Heart right ventricle (tissue), 16 donors: ENCODE measurements at regions not wholly inside any gene's neighbourhood (a gene's known extent, or its start where the extent isn't known, plus 50 kb on each side); places are given as distances from the start of the nearest gene placed in this dataset.
"Not testable (repeated sequence)": the region's sequence is repeated elsewhere in the genome, so short reads cannot be mapped to it uniquely, and the experiment has no call there.

ENCODE experiments used
- ATAC-seq, 8 donors: fragments of 200-7000 bp; cut with Tn5 transposase; one replicate each; pipeline ENCODE4 v1.9.1; 2020; ENCODE audit warnings: mild to moderate bottlenecking in 8 of 8, moderate library complexity in 8 of 8, moderate number of reproducible peaks in 1 of 8
- DNase-seq, 2 donors: peaks; one replicate each; pipeline ENCODE4 v3.0.0-alpha.2; 2020
- H3K27ac ChIP-seq, 10 donors: fragments of 200-600 bp; sonication (generic) in 2 of 10; one replicate each; pipeline versions ENCODE4 v1.5.0 to v1.8.0; 2020 to 2022; ENCODE audit warnings: mild to moderate bottlenecking in 3 of 10
- H3K27me3 ChIP-seq, 7 donors: fragments of 200-600 bp; one replicate each; pipeline ENCODE4 v1.8.0; 2021 to 2022; ENCODE audit warnings: mild to moderate bottlenecking in 2 of 7
- H3K36me3 ChIP-seq, 9 donors: fragments of 200-600 bp; sonication (generic) in 1 of 9; one replicate each; pipeline versions ENCODE4 v1.5.0 to v1.8.0; 2020 to 2022; ENCODE audit warnings: mild to moderate bottlenecking in 2 of 9
- H3K4me1 ChIP-seq, 9 donors: fragments of 200-600 bp; sonication (generic) in 1 of 9; one replicate each; pipeline versions ENCODE4 v1.5.0 to v1.8.0; 2020 to 2022; ENCODE audit warnings: mild to moderate bottlenecking in 4 of 9
- H3K4me3 ChIP-seq, 10 donors: fragments of 200-600 bp; sonication (generic) in 2 of 10; one replicate each; pipeline versions ENCODE4 v1.5.0 to v1.8.0; 2020 to 2022; ENCODE audit warnings: mild to moderate bottlenecking in 7 of 10, moderate library complexity in 2 of 10
- H3K9me3 ChIP-seq, 11 donors: fragments of 200-600 bp in 10 of 11; sonication (generic) in 2 of 11; one replicate each; pipeline versions ENCODE4 v1.5.0 to v1.8.0; 2013 to 2022; ENCODE audit warnings: mild to moderate bottlenecking in 2 of 11, control low read depth in 1 of 11, moderate library complexity in 1 of 11
- WGBS, 2 donors: extraction: QIAGEN DNeasy Blood & Tissue Kit; methylation state at CpG; one replicate each; pipeline ENCODE4 v1.1.7; 2013; ENCODE audit warnings: inconsistent platforms in 1 of 2; 5-methylcytosine and 5-hydroxymethylcytosine counted together
- intact Hi-C, 10 donors: fragments of 100-400 bp; cut with DNase I; formaldehyde crosslinking; loops; one replicate each; pipeline versions ENCODE4 v1.11.1 to v1.14.2; 2022
- donor health status: Arrhythmogenic right ventricular cardiomyopathy.
- donor health status: ischemic (EF 13 %, LVEDD 7.1; RV severe dilation, severe dysfunction).
- donor health status: healthy with polysubstance abuse.
- donor health status: DM: no; HTN: yes; CAD: no.
- donor health status: DM: no; HTN: no; CAD: no.
- donor health status: ischemic (EF 25% LVEDD 6.9; RV normal size, moderate dysfunction).
- donor health status: ischemic (EF 25% LVEDD 5.7; RV mildly dilated, moderate dysfunction).
- donor health status: healthy.
- donor health status: DM: yes; HTN: yes; CAD: no.
- donor health status: Ischemic cardiomyopathy.
- donor health status: ischemic (EF 35%, LVEDD 5.7; RV mildly dilated, moderate dysfunction).
- donor health status: nonischemic (EF 11% LVEDD 7.7; RV severe dilation, severe dysfunction).
- donor health status: DM: yes; HTN: yes; CAD: no.
- donor health status: PGD.
- donor health status: ischemic (EF 29% LVEDD 5.4; RV normal size, mild dysfunction).
- donor health status: nonischemic (EF 23%, LVEDD 6.1; RV moderate dilation, normal function).

DNA sequence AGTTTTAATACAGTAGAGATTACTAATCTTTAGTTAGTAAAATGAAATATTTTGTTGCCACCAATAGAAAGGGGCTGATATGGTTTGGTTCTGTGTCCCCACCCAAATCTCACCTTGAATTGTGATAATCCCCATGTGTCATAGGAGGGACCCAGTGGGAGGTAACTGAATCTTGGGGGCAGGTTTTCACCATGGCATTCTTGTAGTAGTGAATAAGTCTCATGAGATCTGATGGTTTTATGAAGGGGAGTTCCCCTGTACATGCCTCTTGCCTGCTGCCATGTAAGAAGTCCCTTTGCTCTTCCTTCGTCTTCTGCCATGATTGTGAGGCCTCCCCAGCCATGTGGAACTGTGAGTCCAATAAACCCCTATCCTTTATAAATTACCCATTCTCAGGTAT, 285.9 kb downstream of the BCL2L11 start:
- H3K27me3 ChIP-seq, intact Hi-C loops, ATAC-seq, H3K36me3 ChIP-seq, DNase-seq, H3K4me3 ChIP-seq, H3K27ac ChIP-seq, H3K4me1 ChIP-seq, H3K9me3 ChIP-seq: not testable (repeated sequence)
- no CpG with 5 or more reads among the region's 1 CpG for WGBS, 2 donors

DNA sequence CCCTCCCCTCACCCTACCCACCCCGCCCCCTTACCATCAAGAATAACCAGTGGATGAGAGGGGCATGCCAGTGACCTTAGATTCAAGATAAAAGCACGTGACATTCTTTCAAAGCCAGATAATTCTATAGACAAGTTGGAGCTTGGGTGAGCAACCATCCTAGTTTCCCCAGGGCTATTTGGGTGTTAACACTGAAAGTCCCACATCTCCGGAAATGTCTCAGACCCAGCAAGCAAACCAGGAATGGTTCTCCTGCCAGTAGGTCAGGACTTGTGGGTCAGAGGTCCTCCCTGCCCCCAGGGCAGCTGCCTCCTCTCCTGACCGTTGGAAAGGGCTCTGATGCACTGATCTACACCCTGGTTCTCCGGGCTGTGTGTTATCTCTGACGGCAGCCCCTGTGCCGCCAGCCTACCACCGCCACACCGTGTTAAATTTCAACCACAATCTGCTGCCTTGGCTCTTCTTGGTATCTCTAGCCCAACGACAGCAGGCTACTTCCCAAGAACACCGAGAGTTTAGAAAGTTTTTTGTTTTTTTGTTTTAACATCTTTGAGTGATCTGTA, 287.0 kb downstream of the BCL2L11 start:
- H3K27me3 ChIP-seq, intact Hi-C loops, DNase-seq, H3K9me3 ChIP-seq, H3K36me3 ChIP-seq, H3K4me1 ChIP-seq, H3K4me3 ChIP-seq, H3K27ac ChIP-seq, ATAC-seq: not testable (repeated sequence)
- 58% methylated on average over 3 of the region's 11 CpGs; no CpG with 5 or more reads in 1 of the 2 donors for WGBS, 2 donors

DNA sequence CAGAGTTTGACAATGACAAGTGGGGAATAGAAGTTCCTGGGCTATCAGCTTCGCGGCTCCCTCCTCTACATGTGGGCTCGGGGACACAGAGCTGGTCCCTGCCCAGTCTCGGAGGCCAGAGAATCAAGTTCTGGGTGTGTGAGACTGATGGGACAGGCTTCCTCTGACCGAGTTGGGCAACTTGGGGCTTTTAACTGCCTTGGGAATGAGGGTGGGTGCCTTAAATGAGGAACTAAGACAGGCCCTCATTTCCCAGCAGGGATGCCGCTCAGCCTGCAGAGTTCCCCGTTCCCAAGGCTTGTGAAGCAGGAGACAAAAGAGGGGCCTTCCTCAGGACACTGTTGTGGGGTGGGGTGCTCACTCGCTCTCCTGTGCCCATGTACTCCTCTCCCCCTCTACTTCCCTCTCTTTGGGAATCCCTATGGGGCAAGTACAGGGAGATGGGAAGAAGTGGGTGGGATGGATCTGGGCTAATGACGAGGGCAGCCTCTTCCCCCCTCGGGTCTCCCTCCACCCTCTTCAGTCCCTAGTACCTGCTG, 290.2 kb downstream of the BCL2L11 start:
- H3K27me3 ChIP-seq, H3K36me3 ChIP-seq, H3K4me1 ChIP-seq, intact Hi-C loops, DNase-seq, H3K9me3 ChIP-seq, H3K4me3 ChIP-seq, H3K27ac ChIP-seq: not testable (repeated sequence)
- 83 to 100% methylated on average over 3 of the region's 10 CpGs for WGBS, 2 donors
- peak in 4 of 8 donors; percentile 26 to 58 (median 30) for ATAC-seq

DNA sequence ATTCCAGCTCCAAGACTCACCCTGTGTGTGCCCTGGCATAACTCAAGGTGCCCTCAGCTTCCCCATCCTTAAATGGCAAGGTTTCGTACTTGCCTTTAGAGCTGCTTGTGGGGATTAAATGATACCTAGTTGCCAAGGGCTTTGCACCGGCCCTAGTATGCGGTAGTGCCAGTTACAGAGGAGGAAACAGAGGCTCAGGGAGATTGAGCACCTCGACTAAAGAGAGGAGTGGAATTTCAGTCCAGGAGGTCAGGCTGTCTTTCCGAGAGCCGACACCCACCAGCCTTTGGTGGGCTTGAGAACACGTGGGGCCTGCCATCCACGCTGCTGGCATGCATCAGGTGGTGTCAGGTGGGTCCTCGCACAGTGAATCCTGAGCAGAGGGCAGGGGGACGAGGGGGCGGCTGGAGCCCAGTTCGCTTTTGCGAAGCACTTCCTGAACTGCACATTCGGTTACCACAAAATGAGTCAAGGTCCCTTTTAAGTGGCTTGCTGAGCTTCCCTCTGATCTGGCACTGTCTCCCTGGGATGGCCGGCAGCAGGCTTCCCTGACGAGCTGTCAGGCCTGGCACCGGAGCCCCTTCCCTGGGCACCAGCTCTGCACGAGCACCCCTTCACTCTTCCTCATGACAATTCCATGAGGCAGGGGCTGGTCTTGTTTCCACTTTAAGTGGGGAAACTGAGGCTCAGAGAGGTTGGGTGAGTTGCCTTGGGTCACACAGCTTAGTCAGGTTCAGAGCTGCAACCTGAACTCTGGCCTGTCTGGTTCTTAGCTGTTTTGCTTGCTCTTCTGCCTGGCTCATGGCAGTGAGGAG, 291.4 kb downstream of the BCL2L11 start:
- ATAC-seq, H3K27me3 ChIP-seq, H3K9me3 ChIP-seq, H3K4me1 ChIP-seq, H3K4me3 ChIP-seq, DNase-seq, intact Hi-C loops, H3K27ac ChIP-seq, H3K36me3 ChIP-seq: not testable (repeated sequence)
- 86 to 91% methylated on average over 11 to 12 of the region's 18 CpGs for WGBS, 2 donors

DNA sequence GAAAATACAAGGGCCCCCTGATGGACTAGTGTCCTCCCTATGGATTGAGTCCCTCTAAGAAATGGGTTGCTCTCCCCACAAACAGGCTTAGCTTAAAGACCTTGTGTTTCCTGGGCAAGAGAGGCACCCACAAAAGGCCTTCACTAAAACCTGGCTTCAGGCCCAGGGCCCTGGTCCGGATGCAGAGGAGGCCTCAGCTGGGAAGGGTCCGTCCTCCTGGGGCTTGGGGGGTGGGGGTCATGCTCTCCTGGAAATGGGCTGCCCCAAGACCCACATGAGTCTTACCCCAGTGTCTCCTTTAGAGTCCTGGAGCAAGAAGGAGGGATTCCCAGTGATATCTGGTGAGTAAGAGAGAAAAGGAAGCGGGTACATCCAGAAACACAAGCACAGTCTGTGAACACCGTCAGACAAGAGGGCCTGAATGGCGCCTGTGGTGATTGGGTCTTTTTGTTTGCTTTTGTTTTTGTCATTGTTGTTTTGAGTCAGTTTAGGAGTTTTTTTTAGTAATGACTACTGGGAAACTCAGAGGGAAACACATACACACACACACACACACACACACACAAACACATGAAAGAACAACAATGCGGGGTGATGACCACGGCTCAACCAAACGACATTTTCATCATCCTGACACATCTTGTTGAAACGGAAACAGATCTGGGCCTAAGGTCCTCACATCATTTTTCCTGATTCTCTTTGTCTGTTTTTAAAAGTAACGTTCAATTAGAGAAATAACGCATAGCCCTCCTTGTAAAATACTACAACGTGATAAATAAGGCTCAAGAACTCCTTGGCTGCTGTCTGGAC, 292.3 kb downstream of the BCL2L11 start:
- H3K4me3 ChIP-seq, intact Hi-C loops, H3K4me1 ChIP-seq, H3K27ac ChIP-seq, H3K36me3 ChIP-seq, ATAC-seq, H3K9me3 ChIP-seq, H3K27me3 ChIP-seq, DNase-seq: not testable (repeated sequence)
- 83 to 85% methylated on average over 12 of the region's 12 CpGs for WGBS, 2 donors

DNA sequence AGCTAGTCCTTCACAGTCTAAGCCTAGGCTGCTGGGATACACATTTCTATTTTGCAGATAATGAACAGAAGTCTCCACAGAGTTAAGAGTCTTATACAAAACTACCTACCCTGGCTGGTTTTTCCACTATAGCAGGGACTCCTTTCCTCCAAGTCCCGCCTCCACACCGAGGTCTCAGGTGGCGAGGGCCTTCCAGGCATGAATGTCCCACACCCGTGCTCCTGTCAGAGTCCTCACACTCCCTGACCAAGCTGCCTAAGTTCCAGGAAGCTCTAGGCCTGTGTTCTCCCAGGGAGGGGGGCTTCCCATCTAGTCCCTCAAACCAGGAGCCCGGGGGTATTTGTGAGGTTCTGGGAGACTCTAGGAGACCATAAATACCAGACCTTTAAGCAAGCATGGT, 293.2 kb downstream of the BCL2L11 start:
- not testable (repeated sequence) for H3K9me3 ChIP-seq, ATAC-seq
- WGBS, 2 donors = 90 to 91% methylated on average over 5 of the region's 5 CpGs

DNA sequence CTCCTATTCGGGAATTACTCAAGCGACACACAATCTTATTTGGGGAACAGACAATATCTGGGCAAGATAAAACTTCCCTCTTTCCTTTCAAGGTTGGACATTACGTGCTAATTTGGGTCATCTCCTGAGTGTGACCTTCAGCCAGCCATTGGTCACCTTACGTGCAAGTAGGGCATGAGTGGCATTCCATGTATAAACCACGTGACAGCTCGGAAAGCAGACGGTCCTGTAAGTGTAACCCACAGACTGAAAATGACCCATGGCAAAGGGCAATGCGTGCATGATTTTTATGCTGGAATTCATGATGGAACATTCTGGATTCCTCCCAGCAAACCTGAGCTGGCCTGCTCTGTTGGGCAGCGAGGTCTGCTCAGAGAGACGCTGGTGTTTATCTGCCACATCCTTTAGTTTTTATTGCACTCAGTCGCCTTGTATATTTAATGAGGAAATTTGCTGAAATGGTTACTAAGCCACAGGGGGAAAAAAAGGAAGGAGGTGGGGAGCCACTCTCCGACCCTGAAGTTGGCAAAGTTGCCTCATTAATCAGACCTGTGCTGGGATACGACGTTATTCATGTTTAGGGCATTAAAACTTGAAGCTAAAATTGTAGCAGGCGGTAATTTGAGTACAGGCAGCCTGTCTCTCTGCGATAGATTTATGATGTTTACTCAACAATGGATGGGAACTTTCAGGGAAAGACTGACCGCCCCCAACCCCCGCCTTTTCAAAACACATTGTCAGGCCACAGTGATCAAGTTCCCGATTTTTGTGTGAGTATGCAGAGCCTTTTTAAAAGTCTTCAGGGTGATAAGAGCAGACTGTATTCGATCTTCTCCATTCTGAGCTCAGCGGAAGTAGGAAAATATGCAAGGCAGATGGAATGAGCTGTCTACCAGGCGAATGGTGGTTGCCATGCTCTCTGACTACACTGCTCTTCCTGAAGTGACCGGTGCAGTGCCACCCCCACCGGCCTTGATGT, 295.3 kb downstream of the BCL2L11 start:
- H3K9me3 ChIP-seq, H3K4me3 ChIP-seq, H3K27me3 ChIP-seq, H3K36me3 ChIP-seq, intact Hi-C loops, DNase-seq: not testable (repeated sequence)
- peak in 1 of 8 donors; percentile 17 for ATAC-seq
- WGBS, 2 donors = 77 to 81% methylated on average over 12 to 14 of the region's 24 CpGs
- H3K27ac ChIP-seq = peak overlapping the region in 1 of 10 donors; percentile 12
- peaks cover 0 to 14% (median 0%) of the 10 kb centered on the region in 9 donors for H3K4me1 ChIP-seq

More for the DNA sequence above, 293.2 kb downstream of the BCL2L11 start:
- H3K36me3 ChIP-seq, H3K27ac ChIP-seq, H3K27me3 ChIP-seq, intact Hi-C loops, DNase-seq, H3K4me3 ChIP-seq: not testable (repeated sequence)
- peaks cover 0 to 12% (median 0%) of the 10 kb centered on the region in 9 donors for H3K4me1 ChIP-seq

DNA sequence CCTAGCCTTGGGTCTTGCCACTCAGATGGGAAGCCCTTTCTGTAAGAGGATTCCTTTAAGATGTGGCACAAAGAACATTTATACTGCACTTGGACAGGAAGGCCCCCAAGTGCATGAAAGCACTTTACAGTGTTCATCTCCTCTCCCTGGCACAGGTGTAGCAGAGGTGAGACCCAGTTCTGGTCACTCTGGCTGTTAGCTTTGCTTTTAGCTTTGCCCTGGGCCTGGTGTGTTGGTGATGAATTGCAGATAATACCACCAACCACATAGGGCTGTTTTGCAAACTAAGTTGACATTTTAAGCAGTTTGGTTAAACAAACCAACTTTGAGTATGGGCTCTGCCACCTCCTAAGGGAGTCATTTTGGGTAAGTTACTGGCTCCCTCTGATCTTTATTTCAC, 296.3 kb downstream of the BCL2L11 start:
- DNase-seq, H3K4me3 ChIP-seq, H3K9me3 ChIP-seq, H3K27me3 ChIP-seq, intact Hi-C loops, H3K36me3 ChIP-seq, ATAC-seq: not testable (repeated sequence)
- Histone ChIP-seq H3K4me1 (peaks cover 0 to 10% (median 0%) of the 10 kb centered on the region in 9 donors), H3K27ac (peak overlapping the region in 1 of 10 donors; percentile 26)

DNA sequence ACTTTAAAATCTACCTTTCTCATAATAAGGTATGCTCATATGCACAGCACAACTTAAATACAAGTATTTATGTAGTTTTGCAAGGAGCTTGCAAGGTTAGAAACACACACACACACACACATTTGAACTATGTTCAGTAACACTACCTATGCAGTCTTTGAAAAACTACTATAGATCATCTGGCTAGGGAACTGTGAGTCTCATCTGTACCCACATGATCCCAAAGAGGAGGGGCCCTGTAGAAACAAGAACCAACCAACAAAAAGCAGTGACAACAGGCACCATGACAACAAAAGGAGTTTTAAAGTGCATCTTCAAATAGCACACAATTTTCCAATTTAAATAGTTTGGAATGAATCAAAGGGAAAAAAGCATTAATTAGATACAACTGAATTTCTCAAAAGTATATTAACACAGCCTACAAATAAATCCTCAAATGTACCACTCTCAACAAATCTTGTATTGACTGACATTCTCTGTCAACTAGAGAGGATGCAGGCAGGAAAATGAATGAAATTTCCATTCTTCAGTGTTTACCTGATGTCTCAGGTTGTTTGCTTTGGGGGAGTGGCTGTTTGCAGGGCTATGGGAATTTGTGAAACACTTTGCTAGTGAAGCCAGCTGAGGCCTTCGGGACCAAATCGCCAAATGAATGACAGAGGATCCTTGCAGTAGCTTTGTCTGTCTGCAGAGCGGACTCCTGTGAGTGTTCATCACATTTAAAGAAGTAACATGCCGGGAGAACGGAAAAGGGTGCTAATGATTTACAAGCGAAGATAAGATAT, 297.6 kb downstream of the BCL2L11 start:
- H3K27me3 ChIP-seq, H3K36me3 ChIP-seq, ATAC-seq, H3K4me3 ChIP-seq, H3K27ac ChIP-seq, H3K9me3 ChIP-seq, DNase-seq, intact Hi-C loops: not testable (repeated sequence)
- 48 to 75% methylated on average over 2 to 3 of the region's 6 CpGs for WGBS, 2 donors
- H3K4me1 ChIP-seq = peaks cover 0 to 10% (median 0%) of the 10 kb centered on the region in 9 donors
